VCaP (cell line): ENCODE measurements at regions not wholly inside any gene's neighbourhood (a gene's known extent, or its start where the extent isn't known, plus 50 kb on each side); places are given as distances from the start of the nearest gene placed in this dataset.

Source experiments
- H3K27ac ChIP-seq: fragments of 450-650 bp; 2 replicates; pipeline ENCODE4 v1.5.1; 2017
- TF ChIP-seq, protein P1 (sequence below): fragments of 450-650 bp; conservative IDR thresholded peaks from 2 replicates; pipeline ENCODE4 v1.5.1; 2017; ENCODE audit warnings: mild to moderate bottlenecking, moderate library complexity

DNA sequence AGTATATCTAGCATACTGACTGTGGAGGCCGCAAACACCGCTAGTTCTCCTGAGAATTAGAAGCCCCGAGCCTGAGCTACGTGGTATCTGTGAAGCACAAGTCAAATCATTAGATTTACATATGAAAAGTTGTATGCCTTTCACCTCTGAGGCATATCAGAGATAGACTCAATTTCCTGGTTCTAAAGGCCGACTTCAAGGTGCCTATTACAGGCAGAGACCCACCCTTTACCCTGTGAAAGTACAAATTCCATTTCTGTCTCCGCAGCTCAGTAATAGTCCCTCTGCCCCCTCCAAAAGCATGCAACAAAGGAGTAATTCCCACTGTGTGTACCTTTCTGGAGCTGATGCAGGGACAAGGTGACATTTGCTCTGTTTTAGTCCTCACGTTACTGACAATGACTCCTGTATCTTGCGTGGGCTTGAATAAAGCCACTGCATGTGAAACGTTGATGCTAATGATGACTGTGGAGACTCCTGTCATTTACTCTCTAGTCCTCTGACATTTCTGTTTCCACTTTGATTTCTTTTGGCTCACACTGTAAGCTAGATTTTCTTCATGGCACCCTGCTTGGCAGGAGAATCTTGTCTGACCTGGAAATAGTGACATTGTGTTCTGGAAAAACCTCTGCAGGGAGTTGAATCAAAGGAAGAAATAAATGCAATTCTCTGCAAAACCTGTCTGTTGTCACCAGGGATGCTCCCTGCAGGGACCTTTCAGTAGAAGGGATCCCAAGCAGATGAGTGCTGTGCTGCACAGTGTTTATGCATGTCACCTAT is 273.2 kb upstream of the EMCN start:
- H3K27ac ChIP-seq: no peak overlapping the region
- TF ChIP-seq, protein P1, sequence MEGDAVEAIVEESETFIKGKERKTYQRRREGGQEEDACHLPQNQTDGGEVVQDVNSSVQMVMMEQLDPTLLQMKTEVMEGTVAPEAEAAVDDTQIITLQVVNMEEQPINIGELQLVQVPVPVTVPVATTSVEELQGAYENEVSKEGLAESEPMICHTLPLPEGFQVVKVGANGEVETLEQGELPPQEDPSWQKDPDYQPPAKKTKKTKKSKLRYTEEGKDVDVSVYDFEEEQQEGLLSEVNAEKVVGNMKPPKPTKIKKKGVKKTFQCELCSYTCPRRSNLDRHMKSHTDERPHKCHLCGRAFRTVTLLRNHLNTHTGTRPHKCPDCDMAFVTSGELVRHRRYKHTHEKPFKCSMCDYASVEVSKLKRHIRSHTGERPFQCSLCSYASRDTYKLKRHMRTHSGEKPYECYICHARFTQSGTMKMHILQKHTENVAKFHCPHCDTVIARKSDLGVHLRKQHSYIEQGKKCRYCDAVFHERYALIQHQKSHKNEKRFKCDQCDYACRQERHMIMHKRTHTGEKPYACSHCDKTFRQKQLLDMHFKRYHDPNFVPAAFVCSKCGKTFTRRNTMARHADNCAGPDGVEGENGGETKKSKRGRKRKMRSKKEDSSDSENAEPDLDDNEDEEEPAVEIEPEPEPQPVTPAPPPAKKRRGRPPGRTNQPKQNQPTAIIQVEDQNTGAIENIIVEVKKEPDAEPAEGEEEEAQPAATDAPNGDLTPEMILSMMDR: no peak

DNA sequence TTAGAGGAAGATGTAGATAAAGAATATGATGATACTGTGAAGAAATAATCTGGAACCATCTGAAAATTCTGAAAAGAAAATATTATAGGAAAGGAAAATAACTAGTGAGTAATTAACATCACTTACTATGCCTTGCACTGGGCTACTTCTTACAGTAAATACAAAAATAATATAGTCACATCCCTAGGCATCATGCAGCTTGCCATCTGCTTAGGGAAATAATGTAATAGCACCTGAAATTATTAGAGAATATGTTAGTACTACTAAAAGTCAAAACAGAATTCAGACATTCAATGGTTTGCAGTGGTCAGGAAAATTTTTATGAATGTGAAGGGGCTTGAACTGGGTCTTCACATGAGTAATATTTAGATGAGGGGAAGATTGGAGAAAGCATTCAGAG is 272.2 kb upstream of the EMCN start:
- TF ChIP-seq, protein P1: no peak
- no peak overlapping the region for H3K27ac ChIP-seq

DNA sequence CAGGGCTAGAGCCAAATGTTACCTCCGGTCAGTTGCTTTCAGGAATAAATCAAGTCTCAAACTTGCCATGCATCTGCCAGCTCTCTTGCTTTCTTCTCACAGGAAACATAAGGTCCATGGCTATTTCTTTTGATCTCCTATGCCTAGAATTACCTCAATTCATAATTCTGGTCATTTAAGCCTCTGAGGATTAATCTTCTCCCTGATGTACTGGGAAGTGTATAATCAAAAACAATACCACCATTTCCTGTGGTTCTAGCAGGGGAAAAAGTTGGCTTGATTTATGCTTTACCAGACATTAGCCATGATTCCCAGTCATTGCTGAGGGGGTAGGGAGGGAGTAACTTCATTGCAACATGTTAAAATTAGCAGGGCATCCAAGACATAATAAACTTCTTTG is 268.7 kb upstream of the EMCN start:
- TF ChIP-seq, protein P1: no peak
- H3K27ac ChIP-seq: no peak overlapping the region

DNA sequence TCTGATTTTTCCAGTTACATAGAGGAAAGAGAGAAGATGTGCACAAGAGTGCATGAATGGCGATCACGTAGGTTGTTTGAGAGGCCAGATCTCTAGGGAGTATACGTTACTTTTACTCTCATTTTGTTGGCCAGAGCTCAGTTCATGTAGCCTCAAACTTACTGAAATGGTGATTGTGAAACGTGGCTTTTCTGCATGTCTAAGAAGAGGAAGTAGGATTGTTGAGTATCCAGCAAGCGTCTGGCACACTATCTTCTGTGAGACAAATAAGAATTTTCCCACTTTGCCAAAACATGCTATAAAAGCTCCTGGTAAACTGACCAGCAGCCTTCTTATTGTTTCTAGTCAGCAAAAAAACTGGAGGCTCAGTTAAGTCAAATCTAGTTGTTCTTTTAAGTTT is 264.5 kb upstream of the EMCN start:
- TF ChIP-seq, protein P1: no peak
- H3K27ac ChIP-seq: no peak overlapping the region

DNA sequence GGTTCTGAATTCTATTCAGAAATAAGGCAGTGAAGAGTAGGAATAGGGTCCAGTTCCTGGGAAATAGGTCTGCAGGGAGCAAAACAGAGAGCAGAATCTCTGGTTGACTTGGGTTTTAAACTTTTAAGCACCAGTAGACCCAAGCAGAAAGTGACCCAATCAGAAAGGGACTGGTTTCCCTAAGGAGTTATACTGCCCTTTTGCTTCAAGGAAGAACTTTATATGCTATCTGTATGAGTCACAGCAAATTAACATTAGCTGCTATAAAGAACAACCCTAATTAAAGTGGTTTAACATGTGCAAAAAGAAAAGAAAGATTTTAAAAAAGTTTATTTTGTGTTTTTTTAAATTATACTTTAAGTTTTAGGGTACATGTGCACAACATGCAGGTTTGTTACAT is 263.6 kb upstream of the EMCN start:
- H3K27ac ChIP-seq: peak overlapping the region; percentile 73
- TF ChIP-seq, protein P1: no peak

DNA sequence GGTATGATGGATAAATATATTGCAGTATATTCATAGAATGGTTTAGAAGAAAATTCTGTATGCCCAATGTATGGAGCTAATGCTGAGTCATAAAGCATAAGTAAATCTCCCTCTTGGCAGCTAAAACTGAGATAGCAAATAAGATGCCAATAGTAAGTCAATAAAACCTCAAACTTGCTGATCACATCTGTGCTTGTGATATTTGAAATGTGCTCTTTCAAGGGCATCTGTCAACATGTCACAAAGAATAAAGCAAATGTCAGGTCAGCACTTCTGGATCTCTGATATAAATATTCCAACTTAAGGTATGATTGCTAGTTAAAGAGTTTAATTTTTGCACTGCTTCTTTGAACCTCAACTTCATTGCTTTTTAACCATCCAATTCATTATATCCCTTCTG is 262.3 kb upstream of the EMCN start:
- TF ChIP-seq, protein P1: no peak

DNA sequence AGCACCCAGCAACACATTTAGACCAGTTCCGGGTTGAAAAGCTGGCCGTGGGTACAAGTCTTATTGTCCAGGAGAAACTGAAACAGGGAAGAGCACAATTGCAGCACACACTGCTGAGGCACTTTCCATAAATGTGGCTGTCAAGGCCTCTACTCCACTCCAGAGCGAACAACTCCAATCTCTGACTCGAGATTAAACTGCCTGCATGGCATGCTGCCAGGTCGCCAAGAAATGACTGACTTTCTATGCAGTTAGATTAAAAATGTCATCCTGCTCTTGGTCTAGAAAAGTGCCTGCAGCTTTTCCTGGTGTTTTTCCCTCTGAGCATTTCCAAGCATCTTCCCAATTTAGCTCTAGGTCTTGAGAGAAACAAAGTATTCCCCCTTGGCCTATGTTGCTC is 260.6 kb upstream of the EMCN start:
- TF ChIP-seq, protein P1: no peak
- H3K27ac ChIP-seq: peak overlapping the region; percentile 73

More for the DNA sequence above, 262.3 kb upstream of the EMCN start:
- peak overlapping the region; percentile 73 for H3K27ac ChIP-seq
